Right renal cortex interstitium (tissue), 3 donors: ENCODE measurements at regions not wholly inside any gene's neighbourhood (a gene's known extent, or its start where the extent isn't known, plus 50 kb on each side); places are given as distances from the start of the nearest gene placed in this dataset.
A peak's percentile ranks its signal among the peaks of the same experiment; 100 is the strongest.
"Not testable (repeated sequence)": the region's sequence is repeated elsewhere in the genome, so short reads cannot be mapped to it uniquely, and the experiment has no call there.

Experiments used
- DNase-seq, 3 donors: peaks; one replicate each; pipeline ENCODE4 v3.0.0-alpha.2; 2013; ENCODE audit warnings: low read depth in 3 of 3, low spot score in 2 of 3

DNA sequence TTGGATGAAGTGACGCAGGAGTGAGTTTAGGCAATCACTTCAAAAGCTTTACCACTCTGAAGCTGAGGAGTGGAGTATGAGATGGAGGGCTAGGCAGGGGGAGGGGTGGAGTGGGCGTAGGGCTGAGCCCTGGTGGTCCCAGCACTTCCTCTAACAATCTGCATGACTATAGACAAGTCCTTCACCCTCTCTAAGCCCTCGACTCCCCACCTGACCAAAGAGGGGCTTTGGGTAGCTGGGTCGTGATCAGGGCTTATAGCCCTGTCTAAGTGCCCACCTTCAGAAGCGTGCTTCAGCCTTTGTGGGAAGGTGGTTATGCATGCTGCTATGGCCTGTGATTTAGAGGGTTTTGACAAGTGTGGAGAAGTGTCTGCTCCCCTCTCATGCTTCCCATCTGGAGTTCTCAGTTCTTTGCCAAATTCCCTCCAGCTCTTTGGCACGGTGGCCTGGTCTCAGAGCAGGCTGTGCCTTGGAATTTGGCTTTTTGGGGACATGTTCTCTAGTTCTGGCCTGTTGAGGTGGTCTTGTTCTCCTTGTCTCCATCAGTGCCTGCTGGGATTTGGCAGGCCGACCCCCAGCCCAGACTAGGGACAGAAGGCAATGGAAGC is 53.0 kb downstream of the ACTBL2 start:
- no peak for DNase-seq

GRCh38 chr5:57429021-57429420 is 53.6 kb downstream of the ACTBL2 start:
- DNase-seq = not testable (repeated sequence)

DNA sequence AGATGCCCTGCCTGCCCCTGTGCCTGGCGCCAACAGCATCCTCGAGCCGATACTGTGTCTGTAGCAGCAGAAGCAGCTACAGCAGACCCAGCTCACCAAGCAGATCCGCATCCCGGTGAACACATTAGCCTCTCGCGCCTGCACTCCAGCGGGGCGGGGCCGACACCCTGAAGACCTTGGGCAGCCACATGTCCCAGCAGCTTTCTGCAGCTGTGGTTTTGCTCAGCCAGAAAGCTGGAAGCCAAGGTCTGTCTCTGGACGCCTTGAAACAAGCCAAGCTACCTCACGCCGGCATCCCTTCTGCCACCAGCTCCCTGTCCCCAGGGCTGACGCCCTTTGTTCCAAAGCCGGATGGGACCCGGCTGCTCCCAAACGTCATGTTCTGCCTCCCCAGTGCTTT is 59.6 kb downstream of the ACTBL2 start:
- no peak for DNase-seq

DNA sequence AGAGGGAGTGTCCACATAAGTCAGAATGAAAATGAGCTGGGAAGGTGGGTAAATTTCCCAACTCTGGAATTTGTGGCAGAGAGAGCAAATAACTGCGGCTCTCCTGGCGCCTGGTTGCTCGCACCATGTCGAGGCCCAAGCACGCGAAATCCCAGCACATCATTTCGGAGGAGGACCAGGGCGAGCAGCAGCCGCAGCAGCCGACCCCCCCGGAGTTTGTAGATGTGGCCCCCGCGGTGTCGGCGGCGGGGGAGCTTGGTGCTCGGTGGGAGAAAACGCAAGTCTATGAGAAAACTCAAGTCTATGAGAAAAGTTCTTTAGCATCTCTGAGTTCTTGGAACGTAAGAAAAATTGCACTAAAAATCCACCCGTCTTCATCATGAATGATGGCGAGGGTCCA is 60.3 kb downstream of the ACTBL2 start:
- DNase-seq = no peak

DNA sequence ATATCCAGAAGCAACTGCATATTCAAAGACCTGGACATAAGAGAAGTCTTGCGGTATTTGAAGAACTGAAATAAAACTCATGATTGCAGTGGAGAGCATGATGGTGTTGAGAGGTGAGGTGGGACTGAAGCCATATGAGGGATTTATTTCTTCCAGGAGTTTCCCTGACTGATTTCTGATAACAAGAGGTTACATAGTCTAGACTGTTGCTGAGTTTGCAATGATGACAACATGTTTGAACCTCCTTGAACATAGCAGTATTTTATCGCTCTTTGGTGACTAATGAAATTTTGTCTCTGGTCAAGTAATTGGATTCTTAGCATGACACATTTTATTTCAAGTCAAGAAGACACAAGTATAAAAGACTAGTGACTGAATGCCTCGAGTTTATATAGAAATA is 61.8 kb downstream of the ACTBL2 start:
- no peak for DNase-seq

GRCh38 chr5:57417971-57418370 is 64.6 kb downstream of the ACTBL2 start:
- no peak for DNase-seq

- DNase-seq = no peak
Measured at GRCh38 chr5:57417320-57417719, 65.3 kb downstream of the ACTBL2 start.

- peak; percentile 31 to 47 (median 36) for DNase-seq
Measured at GRCh38 chr5:57416278-57416994, 66.2 kb downstream of the ACTBL2 start.

DNA sequence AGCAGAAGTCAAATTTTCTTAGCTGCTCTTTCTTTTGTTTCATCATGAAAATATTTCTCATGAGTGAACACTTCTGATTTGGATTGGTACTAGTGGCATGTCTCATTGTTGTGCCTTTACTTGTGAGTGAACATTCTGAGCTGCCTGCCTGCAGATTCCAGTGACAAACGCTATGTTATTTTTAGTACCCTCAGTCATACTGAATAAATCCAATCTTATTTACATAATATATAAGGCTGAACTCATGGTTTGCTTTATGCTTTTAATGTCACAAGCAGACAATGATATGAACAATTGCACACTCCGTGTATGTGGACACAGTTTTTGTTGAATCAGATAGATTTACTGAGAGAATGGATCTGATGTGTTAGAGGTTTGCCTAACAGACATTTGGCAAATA is 67.8 kb downstream of the ACTBL2 start:
- no peak for DNase-seq

- no peak for DNase-seq
Measured at GRCh38 chr5:57414191-57414590, 68.4 kb downstream of the ACTBL2 start.

GRCh38 chr5:57413145-57413544 is 69.5 kb downstream of the ACTBL2 start:
- DNase-seq = no peak

DNA sequence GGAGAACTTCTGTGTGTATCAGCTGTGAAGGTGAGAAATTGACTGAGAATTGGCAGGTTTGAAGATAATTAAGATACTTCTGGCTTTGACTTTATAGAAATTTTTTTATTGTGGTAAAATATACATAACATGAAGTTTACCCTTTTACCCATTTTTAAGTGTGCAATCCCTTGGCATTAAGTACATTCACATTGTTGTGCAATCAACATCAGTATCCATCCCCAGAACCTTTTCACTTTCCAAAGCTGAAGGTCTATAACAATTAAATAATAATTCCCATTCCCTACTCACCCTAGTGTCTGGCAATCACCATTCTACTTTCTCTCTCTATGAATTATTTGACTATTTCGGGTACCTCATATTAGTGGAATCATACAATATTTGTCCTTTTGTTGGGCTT is 69.9 kb downstream of the ACTBL2 start:
- no peak for DNase-seq

GRCh38 chr5:57411982-57412381 is 70.6 kb downstream of the ACTBL2 start:
- no peak for DNase-seq

- no peak for DNase-seq
Measured at GRCh38 chr5:57410374-57411320, 72.0 kb downstream of the ACTBL2 start.

- DNase-seq = no peak
Measured at GRCh38 chr5:57408714-57409113, 73.9 kb downstream of the ACTBL2 start.

DNA sequence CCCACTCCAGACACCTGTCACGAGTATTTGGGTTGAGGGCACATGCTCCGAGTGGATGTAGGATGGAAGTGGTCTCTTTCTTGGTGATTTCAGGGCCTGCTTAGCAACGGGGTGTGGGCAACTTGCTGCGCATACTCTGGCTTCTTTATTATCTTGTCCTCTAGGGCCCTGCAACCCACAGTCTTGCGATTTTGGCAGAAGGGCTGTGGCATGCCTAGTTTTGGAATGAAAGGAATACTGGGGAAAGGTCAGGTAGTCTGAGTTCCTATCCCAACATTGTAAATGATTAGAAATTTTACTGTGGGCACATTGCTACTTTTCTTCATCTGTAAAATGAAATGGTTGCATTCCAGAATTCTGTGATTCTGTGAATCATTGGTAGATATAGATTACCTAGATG is 74.3 kb downstream of the ACTBL2 start:
- no peak for DNase-seq

- no peak for DNase-seq
Measured at GRCh38 chr5:57407391-57407790, 75.2 kb downstream of the ACTBL2 start.

DNA sequence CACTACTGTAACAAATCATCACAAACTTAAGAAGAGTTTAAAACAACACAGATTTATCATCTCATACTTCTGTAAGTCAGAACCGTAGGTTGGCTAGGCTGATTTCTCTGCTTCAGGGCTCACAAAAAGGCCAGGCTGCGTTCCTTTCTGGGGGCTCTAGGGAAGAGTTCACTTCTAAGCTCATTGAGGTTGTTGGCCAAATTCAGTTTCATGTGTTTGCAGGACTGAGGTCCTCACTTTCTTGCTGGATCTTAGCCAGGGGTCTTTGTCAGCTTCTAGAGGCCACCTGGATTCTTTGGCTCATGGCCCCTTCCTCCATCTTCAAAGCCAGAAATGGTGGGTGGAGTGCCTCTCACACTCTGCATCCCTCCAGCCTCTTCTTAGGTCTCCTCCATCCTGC is 76.0 kb downstream of the ACTBL2 start:
- no peak for DNase-seq

DNA sequence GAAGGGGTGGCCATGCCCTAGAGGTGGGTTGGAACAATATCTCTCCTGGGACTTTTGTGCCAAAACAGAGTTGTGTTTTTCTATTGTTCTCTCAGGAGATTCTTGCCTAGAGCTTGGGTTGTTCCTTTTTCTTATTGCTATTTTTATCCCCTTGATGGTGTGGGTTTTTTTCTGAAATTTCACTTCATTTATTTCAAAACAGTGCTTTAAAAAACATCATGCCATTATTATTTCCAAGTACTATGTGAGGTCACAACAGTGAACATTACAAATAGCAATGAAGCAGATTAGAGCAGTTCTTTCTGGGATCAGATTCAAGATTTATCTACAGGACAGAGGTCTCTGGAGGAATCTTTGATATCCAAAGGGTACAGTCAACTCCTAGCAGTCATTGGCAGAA is 76.6 kb downstream of the ACTBL2 start:
- no peak for DNase-seq

DNA sequence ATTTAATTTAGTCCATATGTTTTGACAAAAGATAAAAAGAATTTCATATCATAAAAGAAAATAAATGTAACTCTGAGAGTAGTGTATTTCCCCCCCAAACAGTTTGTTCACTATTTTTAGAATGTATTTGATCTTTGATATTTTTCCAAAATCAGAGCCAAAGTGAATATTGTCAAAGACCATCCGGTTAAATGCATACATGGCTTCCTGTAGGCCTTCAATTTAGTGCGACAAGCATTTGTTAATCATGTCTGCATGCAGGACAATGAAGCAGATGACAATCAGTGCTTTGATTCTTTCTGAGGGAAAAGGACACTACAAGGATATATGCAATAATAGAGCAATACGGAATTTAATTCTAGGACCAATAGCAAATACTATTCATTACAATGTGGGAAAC is 79.8 kb downstream of the ACTBL2 start:
- DNase-seq = no peak

GRCh38 chr5:57402348-57402747 is 80.3 kb downstream of the ACTBL2 start:
- DNase-seq = no peak
